Type B pancreatic cell (in vitro differentiated cells): ENCODE measurements at regions not wholly inside any gene's neighbourhood (a gene's known extent, or its start where the extent isn't known, plus 50 kb on each side); places are given as distances from the start of the nearest gene placed in this dataset.

ENCODE experiments used
- DNase-seq: peaks from one replicate; pipeline ENCODE4 v3.0.0; 2021; ENCODE audit warnings: mixed read lengths; ENCODE audit not compliant: unreplicated experiment; ENCODE audit errors: extremely low spot score
- H3K27ac Mint-ChIP-seq: 2 replicates; pipeline ENCODE4 v1.8.0; 2021; ENCODE audit warnings: mild to moderate bottlenecking, mixed read lengths
- H3K27me3 Mint-ChIP-seq: 2 replicates; pipeline ENCODE4 v1.8.0; 2021; ENCODE audit warnings: mixed read lengths
- H3K36me3 Mint-ChIP-seq: 2 replicates; pipeline ENCODE4 v1.8.0; 2021; ENCODE audit warnings: mixed read lengths
- H3K4me1 Mint-ChIP-seq: one replicate; pipeline ENCODE4 v1.8.0; 2021; ENCODE audit warnings: mixed read lengths; ENCODE audit not compliant: unreplicated experiment
- H3K4me3 Mint-ChIP-seq: 2 replicates; pipeline ENCODE4 v1.8.0; 2021; ENCODE audit warnings: mild to moderate bottlenecking, mixed read lengths
- H3K9me3 Mint-ChIP-seq: 2 replicates; pipeline ENCODE4 v1.8.0; 2021; ENCODE audit warnings: mixed read lengths
- TF ChIP-seq, protein P1 (sequence below): fragments of 200-600 bp; sonication (generic); conservative IDR thresholded peaks from 2 replicates; pipeline ENCODE4 v1.5.0; 2021; ENCODE audit warnings: antibody characterized with exemption, mild to moderate bottlenecking

DNA sequence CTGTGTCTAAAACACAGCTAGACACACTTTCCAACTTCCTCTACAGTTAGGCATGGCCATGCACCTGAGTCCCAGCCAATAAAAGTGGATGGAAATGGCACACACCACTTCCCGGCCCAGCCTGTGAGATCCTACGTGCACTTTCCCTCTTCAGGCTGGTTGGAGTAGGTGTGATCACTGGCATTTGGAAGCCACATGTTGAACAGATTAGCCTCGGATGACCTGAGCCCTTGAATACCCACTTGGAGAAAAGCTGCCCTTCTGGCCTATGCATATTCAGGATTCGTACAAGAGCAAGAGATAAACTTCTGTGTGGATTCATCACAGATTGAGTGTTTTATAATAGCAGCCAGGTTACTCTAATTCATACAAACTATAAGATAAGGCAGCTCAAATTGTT, 359.0 kb upstream of the SLC30A5 start:
- Mint-ChIP-seq H3K4me3 (no peak overlapping the region), H3K4me1 (peaks cover 21% of the 10 kb centered on the region), H3K9me3 (peaks cover 4% of the 10 kb centered on the region), H3K27ac (no peak overlapping the region), H3K36me3 (no peaks in the 10 kb centered on the region), H3K27me3 (peaks cover 6% of the 10 kb centered on the region)
- no peak for DNase-seq
- TF ChIP-seq, protein P1, sequence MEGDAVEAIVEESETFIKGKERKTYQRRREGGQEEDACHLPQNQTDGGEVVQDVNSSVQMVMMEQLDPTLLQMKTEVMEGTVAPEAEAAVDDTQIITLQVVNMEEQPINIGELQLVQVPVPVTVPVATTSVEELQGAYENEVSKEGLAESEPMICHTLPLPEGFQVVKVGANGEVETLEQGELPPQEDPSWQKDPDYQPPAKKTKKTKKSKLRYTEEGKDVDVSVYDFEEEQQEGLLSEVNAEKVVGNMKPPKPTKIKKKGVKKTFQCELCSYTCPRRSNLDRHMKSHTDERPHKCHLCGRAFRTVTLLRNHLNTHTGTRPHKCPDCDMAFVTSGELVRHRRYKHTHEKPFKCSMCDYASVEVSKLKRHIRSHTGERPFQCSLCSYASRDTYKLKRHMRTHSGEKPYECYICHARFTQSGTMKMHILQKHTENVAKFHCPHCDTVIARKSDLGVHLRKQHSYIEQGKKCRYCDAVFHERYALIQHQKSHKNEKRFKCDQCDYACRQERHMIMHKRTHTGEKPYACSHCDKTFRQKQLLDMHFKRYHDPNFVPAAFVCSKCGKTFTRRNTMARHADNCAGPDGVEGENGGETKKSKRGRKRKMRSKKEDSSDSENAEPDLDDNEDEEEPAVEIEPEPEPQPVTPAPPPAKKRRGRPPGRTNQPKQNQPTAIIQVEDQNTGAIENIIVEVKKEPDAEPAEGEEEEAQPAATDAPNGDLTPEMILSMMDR = no peak

DNA sequence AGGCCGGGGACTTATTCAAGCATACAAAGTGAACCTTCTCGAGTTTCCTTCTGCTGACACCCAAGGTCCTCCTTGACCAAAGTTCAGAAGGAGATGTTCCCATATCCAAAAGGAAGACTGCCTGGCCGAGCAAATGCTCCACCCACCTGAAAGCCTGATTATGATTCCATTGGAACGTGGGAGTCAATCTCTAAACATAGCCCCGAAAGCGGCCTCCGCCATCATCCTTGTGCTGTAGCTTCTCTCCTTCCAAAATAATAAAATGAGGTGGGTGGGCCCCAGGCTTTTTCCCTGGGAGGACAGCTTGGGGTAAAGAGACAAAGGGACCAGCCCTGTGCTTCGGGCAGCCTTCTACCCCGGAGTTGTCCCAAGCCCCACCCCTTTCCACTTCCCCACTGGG, 355.6 kb upstream of the SLC30A5 start:
- H3K4me3 Mint-ChIP-seq = no peak overlapping the region
- peaks cover 5% of the 10 kb centered on the region for H3K9me3 Mint-ChIP-seq
- no peak for DNase-seq
- no peaks in the 10 kb centered on the region for H3K36me3 Mint-ChIP-seq
- H3K4me1 Mint-ChIP-seq = peaks cover 3% of the 10 kb centered on the region
- TF ChIP-seq, protein P1 = no peak
- peaks cover 6% of the 10 kb centered on the region for H3K27me3 Mint-ChIP-seq
- no peak overlapping the region for H3K27ac Mint-ChIP-seq

DNA sequence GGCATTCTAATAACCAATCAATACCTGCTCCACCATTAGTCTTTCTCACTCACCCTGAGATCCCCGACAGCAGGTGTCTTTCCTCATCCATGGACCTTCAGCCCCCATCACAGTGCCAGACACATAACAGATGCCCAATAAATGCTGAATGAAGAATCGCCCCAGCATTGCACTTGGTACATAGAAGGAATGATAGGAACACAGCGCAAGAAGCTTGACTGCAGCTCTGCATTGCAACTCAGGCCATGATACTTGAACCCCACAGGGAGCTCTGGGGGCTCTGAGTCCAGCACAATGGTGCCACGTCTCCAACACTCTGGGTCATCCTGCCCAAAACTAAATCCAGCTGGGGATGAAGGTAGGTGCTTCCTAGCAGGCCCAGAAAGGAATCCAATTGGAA, 355.0 kb upstream of the SLC30A5 start:
- H3K27ac Mint-ChIP-seq = no peak overlapping the region

GRCh38 chr5:68739752-68740151, 354.1 kb upstream of the SLC30A5 start:
- no peak for DNase-seq
- Mint-ChIP-seq H3K4me1 (peaks cover 4% of the 10 kb centered on the region), H3K4me3 (no peak overlapping the region), H3K9me3 (peaks cover 9% of the 10 kb centered on the region), H3K27ac (no peak overlapping the region), H3K27me3 (peaks cover 6% of the 10 kb centered on the region), H3K36me3 (no peaks in the 10 kb centered on the region)
- TF ChIP-seq, protein P1 = no peak

More for the DNA sequence above, 355.0 kb upstream of the SLC30A5 start:
- Mint-ChIP-seq H3K4me1 (peaks cover 3% of the 10 kb centered on the region), H3K9me3 (peaks cover 9% of the 10 kb centered on the region), H3K27me3 (peaks cover 6% of the 10 kb centered on the region), H3K36me3 (no peaks in the 10 kb centered on the region), H3K4me3 (no peak overlapping the region)
- TF ChIP-seq, protein P1 = no peak
- no peak for DNase-seq

DNA sequence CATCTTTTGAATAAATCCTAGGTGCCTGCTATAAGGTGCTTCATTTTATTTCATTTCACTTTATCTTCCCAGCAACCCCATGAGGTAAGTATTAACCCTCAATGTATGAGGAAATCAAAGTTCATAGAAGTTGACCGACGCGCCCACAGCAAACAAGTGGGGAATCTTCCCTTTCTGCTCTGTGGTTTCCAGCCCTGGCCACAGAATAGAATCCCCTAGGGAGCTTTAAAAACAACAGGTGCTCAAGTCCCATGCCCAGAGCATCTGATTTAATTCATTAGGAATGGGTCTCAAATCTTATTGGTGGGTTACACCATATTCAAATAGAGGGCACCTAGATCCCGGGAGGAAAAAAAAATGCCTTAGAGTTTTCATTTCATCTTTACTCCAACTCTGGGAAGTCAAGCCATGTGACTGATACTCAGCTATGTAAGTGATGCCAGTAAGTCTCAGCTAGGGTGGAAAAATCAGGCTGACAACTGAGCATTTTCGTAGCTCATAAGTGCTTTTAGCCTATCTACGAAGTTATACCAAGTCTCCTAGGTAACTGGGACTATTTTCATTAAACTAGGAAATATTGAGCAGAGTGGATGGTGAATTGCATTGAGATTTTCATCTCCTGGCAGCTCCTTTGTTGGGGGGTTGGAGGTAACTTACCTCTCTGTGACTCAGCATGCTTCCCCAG, 353.4 kb upstream of the SLC30A5 start:
- Mint-ChIP-seq H3K27ac (no peak overlapping the region), H3K4me3 (no peak overlapping the region), H3K36me3 (no peaks in the 10 kb centered on the region), H3K4me1 (peaks cover 10% of the 10 kb centered on the region), H3K9me3 (peaks cover 9% of the 10 kb centered on the region), H3K27me3 (peaks cover 6% of the 10 kb centered on the region)
- DNase-seq = no peak
- TF ChIP-seq, protein P1 = no peak
